ENCODE measurements at regions not wholly inside any gene's neighbourhood (a gene's known extent, or its start where the extent isn't known, plus 50 kb on each side); places are given as distances from the start of the nearest gene placed in this dataset.

GRCh38 chr4:20137176-20137575 is 114.5 kb upstream of the SLIT2 start:
- no peak overlapping the region for H3K27ac ChIP-seq (ENCODE audit: low read depth, low read length)
- H3K9ac ChIP-seq (ENCODE audit: low read length) = no peak overlapping the region
- no peaks in the 10 kb centered on the region for H3K27me3 ChIP-seq (ENCODE audit: low read length)
- no peak overlapping the region for H2AFZ ChIP-seq (ENCODE audit: low read depth, low read length, severe bottlenecking)
- H3K9me3 ChIP-seq (ENCODE audit: insufficient read depth, low read length) = no peaks in the 10 kb centered on the region
- no peaks in the 10 kb centered on the region for H3F3A ChIP-seq (ENCODE audit: insufficient read depth)
- no peak for TF ChIP-seq CTCF (IDR thresholded peaks at IDR 0.05; ENCODE audit: insufficient read depth, low read length, poor library complexity, severe bottlenecking)
- TF ChIP-seq EZH2phosphoT487 (conservative IDR thresholded peaks at IDR 0.05; ENCODE audit: low read length) = no peak
- H3K36me3 ChIP-seq (ENCODE audit: low read length) = no peaks in the 10 kb centered on the region
- H4K20me1 ChIP-seq (ENCODE audit: low read depth, low read length) = no peaks in the 10 kb centered on the region
- no peaks in the 10 kb centered on the region for H3K9me2 ChIP-seq (replicated peaks; ENCODE audit: insufficient read depth, low read length)
- no peak overlapping the region for H3K4me3 ChIP-seq (ENCODE audit: insufficient read depth, low read length, poor library complexity, severe bottlenecking)
- H3K4me2 ChIP-seq (ENCODE audit: low read depth, low read length, poor library complexity, severe bottlenecking) = no peak overlapping the region
- no peaks in the 10 kb centered on the region for H3K79me2 ChIP-seq (ENCODE audit: insufficient read depth, low read length)

DNA sequence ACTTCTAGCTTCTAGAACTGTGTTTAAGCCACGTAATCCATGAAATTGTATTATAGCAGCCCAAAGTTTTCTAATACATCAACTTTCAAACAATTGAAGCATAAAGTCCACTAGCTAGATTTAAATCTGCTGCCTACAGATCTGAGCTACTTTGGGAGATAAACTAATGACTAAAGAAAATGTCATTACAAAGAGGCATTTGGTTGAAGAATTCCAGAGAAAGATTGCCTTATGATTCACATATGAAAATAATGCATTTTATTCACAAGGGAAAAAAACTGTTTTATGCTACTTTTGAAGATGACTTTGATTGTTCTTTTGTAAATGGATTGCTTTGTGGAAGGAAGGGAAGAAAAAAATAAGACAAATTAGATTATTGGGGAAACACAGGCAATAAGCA is 124.1 kb upstream of the SLIT2 start:
- Histone ChIP-seq H3K27me3 (ENCODE audit: low read length) (no peaks in the 10 kb centered on the region), H3K36me3 (ENCODE audit: low read length) (no peaks in the 10 kb centered on the region), H4K20me1 (ENCODE audit: low read depth, low read length) (no peaks in the 10 kb centered on the region), H3F3A (ENCODE audit: insufficient read depth) (no peaks in the 10 kb centered on the region), H3K9me2 (replicated peaks; ENCODE audit: insufficient read depth, low read length) (no peaks in the 10 kb centered on the region), H3K4me3 (ENCODE audit: insufficient read depth, low read length, poor library complexity, severe bottlenecking) (no peak overlapping the region), H3K4me2 (ENCODE audit: low read depth, low read length, poor library complexity, severe bottlenecking) (no peak overlapping the region), H3K79me2 (ENCODE audit: insufficient read depth, low read length) (no peaks in the 10 kb centered on the region), H3K9me3 (ENCODE audit: insufficient read depth, low read length) (no peaks in the 10 kb centered on the region), H3K27ac (ENCODE audit: low read depth, low read length) (no peak overlapping the region), H2AFZ (ENCODE audit: low read depth, low read length, severe bottlenecking) (no peak overlapping the region), H3K9ac (ENCODE audit: low read length) (no peak overlapping the region)
- TF ChIP-seq CTCF (IDR thresholded peaks at IDR 0.05; ENCODE audit: insufficient read depth, low read length, poor library complexity, severe bottlenecking) (no peak), EZH2phosphoT487 (conservative IDR thresholded peaks at IDR 0.05; ENCODE audit: low read length) (no peak)

GRCh38 chr4:20126906-20127305 is 124.8 kb upstream of the SLIT2 start:
- no peak overlapping the region for H2AFZ ChIP-seq (ENCODE audit: low read depth, low read length, severe bottlenecking)
- no peak for TF ChIP-seq CTCF (IDR thresholded peaks at IDR 0.05; ENCODE audit: insufficient read depth, low read length, poor library complexity, severe bottlenecking)
- no peak for TF ChIP-seq EZH2phosphoT487 (conservative IDR thresholded peaks at IDR 0.05; ENCODE audit: low read length)

More at GRCh38 chr4:20126906-20127305, 124.8 kb upstream of the SLIT2 start:
- Histone ChIP-seq H3K36me3 (ENCODE audit: low read length) (no peaks in the 10 kb centered on the region), H3F3A (ENCODE audit: insufficient read depth) (no peaks in the 10 kb centered on the region), H4K20me1 (ENCODE audit: low read depth, low read length) (no peaks in the 10 kb centered on the region), H3K27me3 (ENCODE audit: low read length) (no peaks in the 10 kb centered on the region), H3K9me2 (replicated peaks; ENCODE audit: insufficient read depth, low read length) (no peaks in the 10 kb centered on the region), H3K4me3 (ENCODE audit: insufficient read depth, low read length, poor library complexity, severe bottlenecking) (no peak overlapping the region), H3K9me3 (ENCODE audit: insufficient read depth, low read length) (no peaks in the 10 kb centered on the region), H3K4me2 (ENCODE audit: low read depth, low read length, poor library complexity, severe bottlenecking) (no peak overlapping the region), H3K27ac (ENCODE audit: low read depth, low read length) (no peak overlapping the region), H3K9ac (ENCODE audit: low read length) (no peak overlapping the region), H3K79me2 (ENCODE audit: insufficient read depth, low read length) (no peaks in the 10 kb centered on the region)

All from SU-DHL-6 (cell line).